ENCODE measurements at regions not wholly inside any gene's neighbourhood (a gene's known extent, or its start where the extent isn't known, plus 50 kb on each side); places are given as distances from the start of the nearest gene placed in this dataset.

- Histone ChIP-seq H3K4me3 (no peak overlapping the region), H3K4me1 (no peaks in the 10 kb centered on the region), H3K36me3 (no peaks in the 10 kb centered on the region), H3K27ac (no peak overlapping the region), H3K9me3 (peaks cover 5 to 17% (median 8%) of the 10 kb centered on the region in 4 donors), H3K27me3 (peaks cover 10 to 68% (median 33%) of the 10 kb centered on the region in 3 donors)
- no peak for DNase-seq
- TF ChIP-seq, protein P1, sequence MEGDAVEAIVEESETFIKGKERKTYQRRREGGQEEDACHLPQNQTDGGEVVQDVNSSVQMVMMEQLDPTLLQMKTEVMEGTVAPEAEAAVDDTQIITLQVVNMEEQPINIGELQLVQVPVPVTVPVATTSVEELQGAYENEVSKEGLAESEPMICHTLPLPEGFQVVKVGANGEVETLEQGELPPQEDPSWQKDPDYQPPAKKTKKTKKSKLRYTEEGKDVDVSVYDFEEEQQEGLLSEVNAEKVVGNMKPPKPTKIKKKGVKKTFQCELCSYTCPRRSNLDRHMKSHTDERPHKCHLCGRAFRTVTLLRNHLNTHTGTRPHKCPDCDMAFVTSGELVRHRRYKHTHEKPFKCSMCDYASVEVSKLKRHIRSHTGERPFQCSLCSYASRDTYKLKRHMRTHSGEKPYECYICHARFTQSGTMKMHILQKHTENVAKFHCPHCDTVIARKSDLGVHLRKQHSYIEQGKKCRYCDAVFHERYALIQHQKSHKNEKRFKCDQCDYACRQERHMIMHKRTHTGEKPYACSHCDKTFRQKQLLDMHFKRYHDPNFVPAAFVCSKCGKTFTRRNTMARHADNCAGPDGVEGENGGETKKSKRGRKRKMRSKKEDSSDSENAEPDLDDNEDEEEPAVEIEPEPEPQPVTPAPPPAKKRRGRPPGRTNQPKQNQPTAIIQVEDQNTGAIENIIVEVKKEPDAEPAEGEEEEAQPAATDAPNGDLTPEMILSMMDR (IDR thresholded peaks at IDR 0.05) = no peak
- TF ChIP-seq POLR2AphosphoS5 (IDR thresholded peaks at IDR 0.05) (no peak), EP300 (IDR thresholded peaks at IDR 0.05) (no peak), POLR2A (IDR thresholded peaks at IDR 0.05) (no peak)
- intact Hi-C loops (cut with DNase I) = no loop called here
- WGBS, 2 donors = 49 to 78% methylated on average over 39 of the region's 39 CpGs
Measured at GRCh38 chr22:49704345-49705215, 123.1 kb downstream of the BRD1 start.

GRCh38 chr22:49703990-49704344, 123.7 kb downstream of the BRD1 start:
- Histone ChIP-seq H3K27ac (no peak overlapping the region), H3K4me1 (no peaks in the 10 kb centered on the region), H3K4me3 (no peak overlapping the region), H3K9me3 (peaks cover 5 to 14% (median 7%) of the 10 kb centered on the region in 4 donors), H3K36me3 (no peaks in the 10 kb centered on the region), H3K27me3 (peaks cover 10 to 62% (median 30%) of the 10 kb centered on the region in 3 donors)
- intact Hi-C loops (cut with DNase I) = no loop called here
- 77% methylated on average over 10 of the region's 10 CpGs for WGBS, 2 donors
- no peak for DNase-seq
- no peak for TF ChIP-seq EP300 (IDR thresholded peaks at IDR 0.05)
- TF ChIP-seq POLR2AphosphoS5 (IDR thresholded peaks at IDR 0.05) = no peak
- TF ChIP-seq, protein P1 (IDR thresholded peaks at IDR 0.05) = no peak
- no peak for TF ChIP-seq POLR2A (IDR thresholded peaks at IDR 0.05)

GRCh38 chr22:49703505-49703904, 124.2 kb downstream of the BRD1 start:
- H3K36me3 ChIP-seq = no peaks in the 10 kb centered on the region
- H3K4me1 ChIP-seq = no peaks in the 10 kb centered on the region
- no peak overlapping the region for H3K27ac ChIP-seq
- intact Hi-C loops (cut with DNase I) = no loop called here
- TF ChIP-seq, protein P1 (IDR thresholded peaks at IDR 0.05) = no peak
- TF ChIP-seq POLR2AphosphoS5 (IDR thresholded peaks at IDR 0.05) (no peak), POLR2A (IDR thresholded peaks at IDR 0.05) (no peak), EP300 (IDR thresholded peaks at IDR 0.05) (no peak)
- H3K9me3 ChIP-seq = peaks cover 5 to 9% (median 6%) of the 10 kb centered on the region in 4 donors
- peaks cover 10 to 60% (median 30%) of the 10 kb centered on the region in 3 donors for H3K27me3 ChIP-seq
- no peak for DNase-seq
- no peak overlapping the region for H3K4me3 ChIP-seq
- WGBS, 2 donors = 73 to 79% methylated on average over 15 of the region's 15 CpGs

DNA sequence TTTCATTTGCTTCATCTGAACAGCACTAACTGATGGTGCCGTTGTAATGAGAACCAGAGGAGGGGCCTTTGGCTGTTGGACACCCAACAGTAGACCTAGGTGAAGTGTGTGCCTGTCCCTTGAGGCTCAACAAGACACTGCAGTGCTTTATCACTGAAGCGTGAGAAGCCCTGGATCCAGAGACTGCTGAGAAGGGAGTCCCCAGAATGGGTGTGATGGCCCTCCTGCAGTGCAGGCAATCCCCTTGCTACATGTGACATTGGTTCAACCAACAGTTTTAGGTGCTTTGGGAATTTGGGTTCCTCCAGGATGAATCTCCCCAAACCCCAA, 125.6 kb downstream of the BRD1 start:
- Histone ChIP-seq H3K4me3 (no peak overlapping the region), H3K27ac (no peak overlapping the region), H3K27me3 (peaks cover 10 to 56% (median 30%) of the 10 kb centered on the region in 3 donors), H3K36me3 (no peaks in the 10 kb centered on the region), H3K4me1 (no peaks in the 10 kb centered on the region), H3K9me3 (peaks cover 5 to 9% (median 7%) of the 10 kb centered on the region in 4 donors)
- 85 to 91% methylated on average over 2 of the region's 2 CpGs for WGBS, 2 donors
- TF ChIP-seq POLR2A (IDR thresholded peaks at IDR 0.05) (no peak), EP300 (IDR thresholded peaks at IDR 0.05) (no peak), POLR2AphosphoS5 (IDR thresholded peaks at IDR 0.05) (no peak)
- TF ChIP-seq, protein P1 (IDR thresholded peaks at IDR 0.05) = no peak
- intact Hi-C loops (cut with DNase I) = no loop called here
- DNase-seq = no peak
